Fibroblast of lung (primary cell): ENCODE measurements at regions not wholly inside any gene's neighbourhood (a gene's known extent, or its start where the extent isn't known, plus 50 kb on each side); places are given as distances from the start of the nearest gene placed in this dataset.

Experiments used
- DNase-seq, 2 donors: peaks; one replicate each; pipeline versions ENCODE4 v3.0.0 to v3.0.0-alpha.2; 2010; ENCODE audit warnings: low read depth in 2 of 2
- H2AFZ ChIP-seq: 2 replicates; pipeline ENCODE4 v1.5.1; 2012; ENCODE audit warnings: low read length, control low read depth, inconsistent platforms
- H3K27ac ChIP-seq: 2 replicates; pipeline ENCODE4 v1.5.1; 2011; ENCODE audit warnings: low read length, control low read depth; ENCODE audit not compliant: insufficient read depth
- H3K27me3 ChIP-seq: 2 replicates; pipeline ENCODE4 v1.5.1; 2011; ENCODE audit warnings: mild to moderate bottlenecking, low read length; ENCODE audit not compliant: control insufficient read depth, insufficient read depth
- H3K36me3 ChIP-seq: 2 replicates; pipeline ENCODE4 v1.5.1; 2011; ENCODE audit warnings: low read length; ENCODE audit not compliant: control insufficient read depth, insufficient read depth
- H3K4me1 ChIP-seq: 2 replicates; pipeline ENCODE4 v1.5.1; 2011; ENCODE audit warnings: low read length; ENCODE audit not compliant: control insufficient read depth, insufficient read depth; ENCODE audit errors: extremely low read depth
- H3K4me2 ChIP-seq: 2 replicates; pipeline ENCODE4 v1.5.1; 2011; ENCODE audit warnings: low read length, control low read depth; ENCODE audit not compliant: insufficient read depth; ENCODE audit errors: extremely low read depth
- H3K4me3 ChIP-seq, 4 experiments: fragments of 200-600 bp in 1 of 4; sonication (generic) in 1 of 4; replicated peaks in 1 of 4; 2 replicates each; pipeline ENCODE4 v1.5.1; 2011 to 2016; ENCODE audit warnings: low read length in 4 of 4, low read depth in 3 of 4, mild to moderate bottlenecking in 3 of 4, control low read depth in 2 of 4, inconsistent platforms in 1 of 4, mixed read lengths in 1 of 4; ENCODE audit not compliant: insufficient read depth in 1 of 4; ENCODE audit errors: control extremely low read depth in 1 of 4
- H3K79me2 ChIP-seq: 2 replicates; pipeline ENCODE4 v1.5.1; 2012; ENCODE audit warnings: mild to moderate bottlenecking, low read length, inconsistent platforms; ENCODE audit not compliant: control insufficient read depth, insufficient read depth
- H3K9ac ChIP-seq: 2 replicates; pipeline ENCODE4 v1.5.1; 2011; ENCODE audit warnings: mild to moderate bottlenecking, low read length, control low read depth; ENCODE audit not compliant: insufficient read depth
- H3K9me3 ChIP-seq: 2 replicates; pipeline ENCODE4 v1.5.1; 2012; ENCODE audit warnings: low read depth, low read length; ENCODE audit not compliant: control insufficient read depth, insufficient read depth
- H4K20me1 ChIP-seq: 2 replicates; pipeline ENCODE4 v1.5.1; 2011; ENCODE audit warnings: low read length; ENCODE audit not compliant: control insufficient read depth, insufficient read depth; ENCODE audit errors: extremely low read depth
- EZH2 ChIP-seq: IDR thresholded peaks from 2 replicates; pipeline ENCODE4 v1.5.1; 2012; ENCODE audit warnings: low read length, control low read depth, mild to moderate bottlenecking; ENCODE audit errors: missing control alignments
- TF ChIP-seq, protein P1 (sequence below), 2 donors: IDR thresholded peaks in 1 of 2; conservative IDR thresholded peaks in 1 of 2; 1 replicate in 1 of 2; 2 replicates in 1 of 2; pipeline ENCODE4 v1.5.1; 2011 to 2012; ENCODE audit warnings: low read length in 2 of 2, control low read depth in 1 of 2, inconsistent platforms in 1 of 2, low read depth in 1 of 2, mild to moderate bottlenecking in 1 of 2

- Histone ChIP-seq H3K36me3 (no peaks in the 10 kb centered on the region), H3K4me3 (no peak overlapping the region), H4K20me1 (no peaks in the 10 kb centered on the region), H3K27ac (no peak overlapping the region), H3K4me1 (no peaks in the 10 kb centered on the region), H3K9me3 (no peaks in the 10 kb centered on the region), H3K9ac (no peak overlapping the region), H3K27me3 (no peaks in the 10 kb centered on the region), H3K4me2 (no peak overlapping the region), H2AFZ (no peak overlapping the region), H3K79me2 (no peaks in the 10 kb centered on the region)
- DNase-seq: no peak
- TF ChIP-seq EZH2: no peak
- TF ChIP-seq, protein P1, sequence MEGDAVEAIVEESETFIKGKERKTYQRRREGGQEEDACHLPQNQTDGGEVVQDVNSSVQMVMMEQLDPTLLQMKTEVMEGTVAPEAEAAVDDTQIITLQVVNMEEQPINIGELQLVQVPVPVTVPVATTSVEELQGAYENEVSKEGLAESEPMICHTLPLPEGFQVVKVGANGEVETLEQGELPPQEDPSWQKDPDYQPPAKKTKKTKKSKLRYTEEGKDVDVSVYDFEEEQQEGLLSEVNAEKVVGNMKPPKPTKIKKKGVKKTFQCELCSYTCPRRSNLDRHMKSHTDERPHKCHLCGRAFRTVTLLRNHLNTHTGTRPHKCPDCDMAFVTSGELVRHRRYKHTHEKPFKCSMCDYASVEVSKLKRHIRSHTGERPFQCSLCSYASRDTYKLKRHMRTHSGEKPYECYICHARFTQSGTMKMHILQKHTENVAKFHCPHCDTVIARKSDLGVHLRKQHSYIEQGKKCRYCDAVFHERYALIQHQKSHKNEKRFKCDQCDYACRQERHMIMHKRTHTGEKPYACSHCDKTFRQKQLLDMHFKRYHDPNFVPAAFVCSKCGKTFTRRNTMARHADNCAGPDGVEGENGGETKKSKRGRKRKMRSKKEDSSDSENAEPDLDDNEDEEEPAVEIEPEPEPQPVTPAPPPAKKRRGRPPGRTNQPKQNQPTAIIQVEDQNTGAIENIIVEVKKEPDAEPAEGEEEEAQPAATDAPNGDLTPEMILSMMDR (conservative IDR thresholded peaks at IDR 0.05 in 1 of 2, IDR thresholded peaks at IDR 0.05 in 1 of 2; ENCODE audit: low read depth in 1 of 2, low read length in 2 of 2): no peak
Observed at GRCh38 chr16:17972460-17972943, 364.0 kb downstream of the NPIPA8 start.

- TF ChIP-seq EZH2: no peak
- TF ChIP-seq, protein P1 (conservative IDR thresholded peaks at IDR 0.05 in 1 of 2, IDR thresholded peaks at IDR 0.05 in 1 of 2; ENCODE audit: low read depth in 1 of 2, low read length in 2 of 2): no peak
- no peak for DNase-seq
- H3K4me3 ChIP-seq: no peak overlapping the region
- H3K4me2 ChIP-seq: no peak overlapping the region
- no peaks in the 10 kb centered on the region for H3K27me3 ChIP-seq
- H3K9ac ChIP-seq: no peak overlapping the region
- no peaks in the 10 kb centered on the region for H3K36me3 ChIP-seq
- H3K9me3 ChIP-seq: no peaks in the 10 kb centered on the region
- H3K79me2 ChIP-seq: no peaks in the 10 kb centered on the region
- no peak overlapping the region for H3K27ac ChIP-seq
- H3K4me1 ChIP-seq: no peaks in the 10 kb centered on the region
- H2AFZ ChIP-seq: no peak overlapping the region
- no peaks in the 10 kb centered on the region for H4K20me1 ChIP-seq
Observed at GRCh38 chr16:17970816-17971331, 365.7 kb downstream of the NPIPA8 start.

GRCh38 chr16:17970157-17970765 is 366.3 kb downstream of the NPIPA8 start:
- Histone ChIP-seq H2AFZ (no peak overlapping the region), H3K27ac (no peak overlapping the region), H3K4me3 (no peak overlapping the region), H3K9me3 (no peaks in the 10 kb centered on the region), H3K4me1 (no peaks in the 10 kb centered on the region), H3K79me2 (no peaks in the 10 kb centered on the region), H3K9ac (no peak overlapping the region), H4K20me1 (no peaks in the 10 kb centered on the region), H3K27me3 (no peaks in the 10 kb centered on the region), H3K36me3 (no peaks in the 10 kb centered on the region), H3K4me2 (no peak overlapping the region)
- DNase-seq: no peak
- TF ChIP-seq, protein P1 (conservative IDR thresholded peaks at IDR 0.05 in 1 of 2, IDR thresholded peaks at IDR 0.05 in 1 of 2; ENCODE audit: low read depth in 1 of 2, low read length in 2 of 2): no peak
- TF ChIP-seq EZH2: no peak
